DMS 273 treated with DMSO at 0.1 percent for 48 hours (cell line): ENCODE measurements at regions not wholly inside any gene's neighbourhood (a gene's known extent, or its start where the extent isn't known, plus 50 kb on each side); places are given as distances from the start of the nearest gene placed in this dataset.
"Not testable (repeated sequence)": the region's sequence is repeated elsewhere in the genome, so short reads cannot be mapped to it uniquely, and the experiment has no call there.

Source experiments
- DNase-seq: peaks from one replicate; lab custom pipeline; 2025; lab: John Stamatoyannopoulos, UW

DNA sequence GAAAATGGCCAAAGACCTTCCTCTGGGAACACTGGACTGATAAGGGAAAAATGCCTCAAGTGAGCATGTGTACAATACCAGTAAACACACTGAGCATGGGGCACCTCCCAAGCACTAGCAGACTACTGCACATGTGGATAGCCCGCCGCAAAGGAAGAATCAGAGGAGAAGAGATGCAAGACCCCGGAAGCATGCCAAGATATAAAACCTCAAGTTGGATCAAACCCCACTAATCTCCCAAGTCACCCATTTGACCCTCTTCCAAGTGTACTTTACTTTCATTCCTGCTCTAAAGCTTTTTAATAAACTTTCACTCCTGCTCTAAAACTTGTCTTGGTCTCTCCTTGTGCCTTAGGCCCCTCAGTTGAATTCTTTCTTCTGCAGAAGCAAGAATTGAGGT, 121.1 kb upstream of the PLAAT1 start:
- no peak for DNase-seq

GRCh38 chr3:193124861-193125260, 116.2 kb upstream of the PLAAT1 start:
- no peak for DNase-seq

DNA sequence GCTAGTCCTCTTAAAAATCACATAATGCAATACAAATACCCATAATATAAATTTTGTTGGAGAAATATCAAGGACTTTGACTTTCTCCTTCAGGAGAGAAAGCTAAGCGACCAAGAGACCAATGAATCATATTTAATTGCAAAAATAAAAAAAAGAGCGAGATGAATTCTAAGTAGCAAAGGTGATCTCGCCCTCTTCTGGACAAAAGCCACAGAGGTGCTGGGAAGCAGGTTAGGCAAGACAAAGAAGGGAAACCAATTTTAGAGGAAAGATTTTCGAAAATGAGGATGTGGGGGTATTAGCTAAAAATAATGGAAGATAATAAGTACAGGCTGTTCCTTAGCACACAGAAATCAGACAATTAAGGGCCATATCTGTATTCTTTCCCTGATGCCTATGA, 111.4 kb upstream of the PLAAT1 start:
- no peak for DNase-seq

DNA sequence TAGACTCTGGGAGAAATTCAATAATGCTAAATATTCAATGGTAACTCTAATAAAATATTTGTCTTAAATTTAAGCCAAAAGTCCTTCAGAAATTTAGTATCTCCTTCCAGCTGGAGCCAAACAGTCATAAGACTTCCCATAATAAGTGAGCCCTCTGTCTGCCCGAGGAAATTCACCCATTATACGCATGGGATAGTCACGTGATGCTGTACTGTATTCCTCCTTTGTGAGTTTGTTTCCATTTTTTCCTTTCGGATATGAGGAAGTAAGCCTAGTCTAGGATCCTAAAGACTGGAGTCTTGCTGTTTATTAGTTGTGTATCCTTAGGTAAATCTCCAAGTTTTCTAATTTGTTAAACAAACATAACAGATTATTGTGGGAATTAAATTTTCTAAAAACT, 110.4 kb upstream of the PLAAT1 start:
- DNase-seq = no peak

DNA sequence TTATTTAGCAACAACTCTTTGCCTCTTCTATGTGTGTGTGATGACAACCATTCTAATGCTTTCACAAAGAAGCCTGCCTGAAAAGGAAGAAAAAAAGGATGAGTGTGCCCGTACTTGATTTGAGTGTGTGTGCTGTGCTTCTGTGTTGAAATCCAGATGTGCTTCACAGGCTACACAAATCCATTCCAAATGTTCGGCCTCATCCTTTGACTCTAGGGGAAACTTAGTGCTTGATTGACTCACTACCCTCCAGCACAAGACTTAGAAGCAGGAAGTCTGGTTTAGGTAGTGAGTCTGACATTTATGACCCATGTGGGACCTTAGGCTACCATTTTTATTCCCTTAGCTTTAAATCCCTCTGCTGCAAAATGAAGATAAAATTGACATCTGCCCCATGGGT, 108.8 kb upstream of the PLAAT1 start:
- no peak for DNase-seq

- no peak for DNase-seq
Measured at GRCh38 chr3:193132964-193133363, 108.1 kb upstream of the PLAAT1 start.

- no peak for DNase-seq
Measured at GRCh38 chr3:193134856-193135255, 106.2 kb upstream of the PLAAT1 start.

- no peak for DNase-seq
Measured at GRCh38 chr3:193140381-193140780, 100.6 kb upstream of the PLAAT1 start.

GRCh38 chr3:193145248-193145647, 95.8 kb upstream of the PLAAT1 start:
- DNase-seq = no peak

- DNase-seq = no peak
Measured at GRCh38 chr3:193148688-193149473, 92.1 kb upstream of the PLAAT1 start.

GRCh38 chr3:193149998-193150397, 91.0 kb upstream of the PLAAT1 start:
- DNase-seq = no peak

- not testable (repeated sequence) for DNase-seq
Measured at GRCh38 chr3:193155044-193155781, 85.8 kb upstream of the PLAAT1 start.

- DNase-seq = no peak
Measured at GRCh38 chr3:193157051-193157450, 84.0 kb upstream of the PLAAT1 start.

DNA sequence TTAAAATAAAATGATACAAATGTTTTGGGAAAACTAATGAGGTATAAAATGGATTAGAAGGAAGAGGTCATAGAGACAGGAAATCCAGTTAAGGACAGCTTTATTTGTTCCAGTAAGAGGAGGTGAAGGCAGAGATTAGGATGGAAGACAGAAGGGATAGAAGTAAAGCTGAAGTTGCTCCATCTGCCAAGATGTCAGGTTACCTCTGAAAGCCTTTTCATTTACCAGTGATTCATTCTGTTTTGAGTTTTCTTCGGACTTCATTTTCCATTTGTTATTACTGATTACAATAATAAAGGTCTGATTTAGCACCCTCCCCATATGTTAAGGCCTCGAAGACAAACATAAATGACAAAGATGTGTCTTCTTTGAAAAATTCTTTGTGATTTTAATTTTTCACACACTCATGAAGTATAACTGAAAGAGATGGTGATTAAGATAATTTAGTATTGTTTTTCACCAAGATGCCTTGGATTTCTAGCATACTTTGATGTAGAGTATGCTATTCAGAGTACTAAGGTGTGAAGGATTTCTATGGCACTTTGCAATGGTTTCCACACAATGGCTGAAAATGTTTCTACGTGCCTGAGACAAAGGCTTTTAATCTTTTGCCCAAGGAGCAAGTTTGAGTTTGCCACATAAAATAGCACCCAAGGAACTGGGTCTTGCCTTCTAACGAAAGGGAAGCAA, 75.4 kb upstream of the PLAAT1 start:
- no peak for DNase-seq

DNA sequence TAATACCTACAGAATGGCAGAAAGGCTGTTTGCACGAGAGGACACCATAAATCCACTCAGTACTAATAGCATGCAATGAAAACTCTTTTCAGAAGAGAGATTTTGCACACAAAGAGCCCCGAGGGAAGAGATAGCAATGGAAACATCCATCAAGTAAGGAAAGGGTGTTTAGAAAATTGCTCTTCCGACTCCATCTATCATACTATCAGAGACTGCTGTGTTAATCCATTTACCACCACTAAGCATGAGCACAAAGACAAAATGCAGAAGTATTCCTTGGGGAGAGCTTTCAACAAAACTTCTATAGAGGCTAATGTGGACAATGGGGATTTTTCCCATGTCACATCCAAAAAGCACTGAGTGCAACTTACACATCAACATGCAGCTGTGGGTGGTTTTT, 72.1 kb upstream of the PLAAT1 start:
- no peak for DNase-seq

DNA sequence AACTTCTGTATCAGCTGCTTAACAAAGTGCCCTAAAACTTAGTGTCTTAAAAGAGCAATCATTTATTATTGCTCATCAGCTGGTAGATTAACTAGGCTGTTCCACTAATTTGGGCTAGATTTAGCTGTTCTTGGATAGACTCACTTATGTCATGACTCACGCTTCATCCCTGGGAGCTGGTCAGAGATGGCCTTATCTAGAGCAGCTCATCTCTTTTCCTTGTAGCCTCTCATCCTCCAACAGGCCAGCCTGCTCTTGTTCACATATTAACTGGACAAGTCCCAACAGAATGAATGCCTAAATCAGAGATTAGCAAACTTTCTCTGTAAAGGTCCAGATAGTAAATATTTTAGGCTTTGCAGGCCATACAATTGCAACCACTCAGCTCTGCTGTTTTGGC, 66.9 kb upstream of the PLAAT1 start:
- no peak for DNase-seq

DNA sequence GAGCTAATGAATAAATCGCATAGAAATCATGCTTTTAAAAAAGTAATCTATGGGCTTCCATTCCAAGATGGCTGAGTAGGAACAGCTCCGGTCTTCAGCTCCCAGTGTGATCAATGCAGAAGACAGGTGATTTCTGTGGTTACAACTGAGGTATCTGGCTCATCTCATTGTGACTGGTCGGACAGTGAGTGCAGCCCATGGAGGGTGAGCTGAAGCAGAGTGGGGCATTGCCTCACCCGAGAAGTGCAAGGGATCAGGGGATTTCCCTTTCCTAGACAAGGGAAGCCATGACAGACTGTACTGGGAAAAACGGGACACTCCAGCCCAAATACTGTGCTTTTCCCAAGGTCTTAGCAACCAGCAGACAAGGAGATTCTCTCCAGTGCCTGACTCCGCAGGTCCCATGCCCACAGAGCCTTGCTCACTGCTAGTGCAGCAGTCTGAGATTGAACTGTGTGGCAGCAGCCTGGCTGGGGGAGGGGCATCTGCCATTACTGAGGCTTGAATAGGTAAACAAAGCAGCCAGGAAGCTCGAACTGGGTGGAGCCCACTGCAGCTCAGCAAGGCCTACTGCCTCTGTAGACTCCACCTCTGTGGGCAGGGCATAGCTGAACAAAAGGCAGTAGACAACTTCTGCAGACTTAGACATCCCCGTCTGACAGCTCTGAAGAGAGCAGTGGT, 61.5 kb upstream of the PLAAT1 start:
- DNase-seq = not testable (repeated sequence)

- no peak for DNase-seq
Measured at GRCh38 chr3:193187070-193187722, 53.8 kb upstream of the PLAAT1 start.

- peak; percentile 93 for DNase-seq
Measured at GRCh38 chr3:193190146-193190786, 50.8 kb upstream of the PLAAT1 start.
